ENCODE measurements at regions not wholly inside any gene's neighbourhood (a gene's known extent, or its start where the extent isn't known, plus 50 kb on each side); places are given as distances from the start of the nearest gene placed in this dataset.

DNA sequence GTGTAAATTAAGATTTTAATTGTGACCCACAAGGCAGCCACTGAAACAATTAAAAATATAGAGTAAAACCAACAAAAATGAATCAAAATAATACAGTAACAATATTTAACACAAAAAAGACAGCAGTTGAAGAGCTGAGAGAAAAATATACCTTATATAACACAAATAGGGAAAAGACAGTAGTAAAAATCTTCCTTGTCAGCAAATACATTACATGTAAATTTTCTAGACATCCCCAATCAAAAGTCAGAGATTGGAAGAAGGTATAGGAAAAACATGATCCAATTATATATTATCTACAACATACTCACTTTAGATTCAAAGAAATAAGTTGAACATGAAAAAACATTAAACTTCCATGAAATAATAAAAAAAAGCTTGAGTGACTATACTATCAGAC, 330.8 kb downstream of the UBE2NL start:
- Histone ChIP-seq H3K4ac (replicated peaks; ENCODE audit: insufficient read length, low read depth, low read length) (no peak overlapping the region), H3K79me1 (ENCODE audit: low read depth, low read length) (no peaks in the 10 kb centered on the region), H2BK20ac (ENCODE audit: low read length) (no peak overlapping the region), H2AK5ac (ENCODE audit: low read depth, low read length) (no peak overlapping the region), H3K23ac (ENCODE audit: insufficient read length) (no peak overlapping the region), H4K91ac (replicated peaks; ENCODE audit: insufficient read length, low read length) (no peak overlapping the region), H3K9me3 (ENCODE audit: insufficient read depth in 2 of 2, low read depth in 1 of 2, low read length in 1 of 2) (no peaks in the 10 kb centered on the region), H2BK120ac (replicated peaks; ENCODE audit: low read depth, low read length) (no peak overlapping the region), H2BK12ac (ENCODE audit: low read depth, low read length) (no peak overlapping the region), H3K36me3 (ENCODE audit: control insufficient read depth in 2 of 4, insufficient read depth in 4 of 4, low read length in 3 of 4) (no peaks in the 10 kb centered on the region), H3K79me2 (ENCODE audit: control insufficient read depth in 1 of 2, insufficient read depth in 2 of 2, low read length in 2 of 2) (no peaks in the 10 kb centered on the region), H3K9ac (replicated peaks in 1 of 4; ENCODE audit: extremely low read depth in 1 of 4, low read depth in 3 of 4, low read length in 3 of 4) (no peak overlapping the region), H3K4me3 (ENCODE audit: extremely low read depth in 1 of 4, insufficient read depth in 2 of 4, low read depth in 3 of 4, low read length in 4 of 4) (no peak overlapping the region), H3K23me2 (ENCODE audit: low read depth, low read length) (no peaks in the 10 kb centered on the region), H3K4me2 (ENCODE audit: insufficient read depth in 1 of 2, low read depth in 2 of 2, low read length in 2 of 2) (no peak overlapping the region), H2BK15ac (ENCODE audit: low read length) (no peak overlapping the region), H3K27ac (ENCODE audit: low read depth, low read length) (no peak overlapping the region), H4K20me1 (replicated peaks in 1 of 2; ENCODE audit: control insufficient read depth in 1 of 2, insufficient read depth in 2 of 2, low read length in 2 of 2) (no peaks in the 10 kb centered on the region), H3K18ac (ENCODE audit: extremely low read depth, low read length) (no peak overlapping the region), H3K14ac (ENCODE audit: insufficient read length) (no peak overlapping the region), H4K8ac (ENCODE audit: extremely low read depth, insufficient read depth, low read length) (no peak overlapping the region), H3K4me1 (replicated peaks in 1 of 4; ENCODE audit: control insufficient read depth in 3 of 4, insufficient read depth in 4 of 4, low read length in 3 of 4) (peaks cover 0 to 3% (median 0%) of the 10 kb centered on the region in 4 experiments; a peak in 1 of 7 replicates), H3K27me3 (replicated peaks in 1 of 4; ENCODE audit: control insufficient read depth in 3 of 4, extremely low read depth in 1 of 4, insufficient read depth in 3 of 4, low read length in 3 of 4) (no peaks in the 10 kb centered on the region), H3K56ac (replicated peaks; ENCODE audit: insufficient read length, low read depth, low read length) (no peak overlapping the region), H4K5ac (ENCODE audit: insufficient read length, low read depth, low read length) (no peak overlapping the region), H2BK5ac (ENCODE audit: low read depth, low read length) (no peak overlapping the region), H2AFZ (ENCODE audit: low read length) (no peak overlapping the region)
- ChIA-PET CTCF (ENCODE audit: partially characterized antibody) (no interaction called here), POLR2A (ENCODE audit: partially characterized antibody) (no interaction called here)
- FAIRE-seq, result no peak
- DNase-seq (ENCODE audit: low read depth in 1 of 2, low spot score in 2 of 2), result no peak
- TF ChIP-seq, protein P1, sequence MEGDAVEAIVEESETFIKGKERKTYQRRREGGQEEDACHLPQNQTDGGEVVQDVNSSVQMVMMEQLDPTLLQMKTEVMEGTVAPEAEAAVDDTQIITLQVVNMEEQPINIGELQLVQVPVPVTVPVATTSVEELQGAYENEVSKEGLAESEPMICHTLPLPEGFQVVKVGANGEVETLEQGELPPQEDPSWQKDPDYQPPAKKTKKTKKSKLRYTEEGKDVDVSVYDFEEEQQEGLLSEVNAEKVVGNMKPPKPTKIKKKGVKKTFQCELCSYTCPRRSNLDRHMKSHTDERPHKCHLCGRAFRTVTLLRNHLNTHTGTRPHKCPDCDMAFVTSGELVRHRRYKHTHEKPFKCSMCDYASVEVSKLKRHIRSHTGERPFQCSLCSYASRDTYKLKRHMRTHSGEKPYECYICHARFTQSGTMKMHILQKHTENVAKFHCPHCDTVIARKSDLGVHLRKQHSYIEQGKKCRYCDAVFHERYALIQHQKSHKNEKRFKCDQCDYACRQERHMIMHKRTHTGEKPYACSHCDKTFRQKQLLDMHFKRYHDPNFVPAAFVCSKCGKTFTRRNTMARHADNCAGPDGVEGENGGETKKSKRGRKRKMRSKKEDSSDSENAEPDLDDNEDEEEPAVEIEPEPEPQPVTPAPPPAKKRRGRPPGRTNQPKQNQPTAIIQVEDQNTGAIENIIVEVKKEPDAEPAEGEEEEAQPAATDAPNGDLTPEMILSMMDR (IDR thresholded peaks at IDR 0.05; ENCODE audit: control extremely low read depth in 1 of 3, insufficient read depth in 1 of 3, low read depth in 1 of 3, low read length in 3 of 3), result no peak
- no peak for TF ChIP-seq SP4 (IDR thresholded peaks at IDR 0.05; ENCODE audit: low read length)
- TF ChIP-seq EP300 (IDR thresholded peaks at IDR 0.05; ENCODE audit: borderline replicate concordance in 1 of 2, low read depth in 2 of 2, low read length in 2 of 2), result no peak
- TF ChIP-seq HDAC6 (IDR thresholded peaks at IDR 0.05; ENCODE audit: low read depth, low read length), result no peak
- TF ChIP-seq KDM1A (IDR thresholded peaks at IDR 0.05; ENCODE audit: borderline replicate concordance, low read length), result no peak
- no peak for TF ChIP-seq KDM5A (IDR thresholded peaks at IDR 0.05; ENCODE audit: low read length)
- no peak for TF ChIP-seq TBP (IDR thresholded peaks at IDR 0.05; ENCODE audit: low read depth, low read length)
- TF ChIP-seq RXRA (IDR thresholded peaks at IDR 0.05; ENCODE audit: insufficient read depth, low read depth, low read length), result no peak
- TF ChIP-seq SIX5 (IDR thresholded peaks at IDR 0.05; ENCODE audit: low read depth, low read length), result no peak
- TF ChIP-seq BACH1 (IDR thresholded peaks at IDR 0.05; ENCODE audit: low read length), result no peak
- TF ChIP-seq RBBP5 (IDR thresholded peaks at IDR 0.05; ENCODE audit: borderline replicate concordance, low read depth, low read length), result no peak
- TF ChIP-seq HDAC2 (IDR thresholded peaks at IDR 0.05; ENCODE audit: borderline replicate concordance in 1 of 2, low read depth in 2 of 2, low read length in 2 of 2), result no peak
- no peak for TF ChIP-seq FOSL1 (IDR thresholded peaks at IDR 0.05; ENCODE audit: insufficient read depth, low read depth, low read length)

All from H1 (cell line).